HG03025 (cell line): ENCODE measurements at regions not wholly inside any gene's neighbourhood (a gene's known extent, or its start where the extent isn't known, plus 50 kb on each side); places are given as distances from the start of the nearest gene placed in this dataset.
"Not testable (repeated sequence)": the region's sequence is repeated elsewhere in the genome, so short reads cannot be mapped to it uniquely, and the experiment has no call there.

Experiments used
- ATAC-seq: cut with Tn5 transposase; IDR thresholded peaks from one replicate; pipeline ENCODE4 v1.9.1; 2021; ENCODE audit warnings: mild to moderate bottlenecking, moderate library complexity; ENCODE audit not compliant: unreplicated experiment, low FRiP score

GRCh38 chr2:163983911-163984310 is 248.1 kb upstream of the FIGN start:
- ATAC-seq: no peak

GRCh38 chr2:163982938-163983337 is 247.1 kb upstream of the FIGN start:
- no peak for ATAC-seq

- ATAC-seq: no peak
These were observed 239.0 kb upstream of the FIGN start for GRCh38 chr2:163974766-163975165.

GRCh38 chr2:163970058-163970813 is 234.4 kb upstream of the FIGN start:
- ATAC-seq: no peak

GRCh38 chr2:163964278-163964677 is 228.5 kb upstream of the FIGN start:
- not testable (repeated sequence) for ATAC-seq

GRCh38 chr2:163953390-163953907 is 217.6 kb upstream of the FIGN start:
- ATAC-seq: no peak

- no peak for ATAC-seq
These were observed 215.5 kb upstream of the FIGN start for GRCh38 chr2:163951312-163951711.

- ATAC-seq: no peak
These were observed 213.9 kb upstream of the FIGN start for GRCh38 chr2:163949693-163950092.

- ATAC-seq: no peak
These were observed 208.5 kb upstream of the FIGN start for GRCh38 chr2:163944347-163944737.

- no peak for ATAC-seq
These were observed 207.9 kb upstream of the FIGN start for GRCh38 chr2:163943403-163944346.

GRCh38 chr2:163934131-163934530 is 198.3 kb upstream of the FIGN start:
- ATAC-seq: no peak

- no peak for ATAC-seq
These were observed 183.9 kb upstream of the FIGN start for GRCh38 chr2:163919717-163920116.

GRCh38 chr2:163914486-163914885 is 178.7 kb upstream of the FIGN start:
- not testable (repeated sequence) for ATAC-seq

GRCh38 chr2:163913532-163913944 is 177.7 kb upstream of the FIGN start:
- ATAC-seq: not testable (repeated sequence)

GRCh38 chr2:163909411-163910080 is 173.7 kb upstream of the FIGN start:
- no peak for ATAC-seq

GRCh38 chr2:163906410-163906809 is 170.6 kb upstream of the FIGN start:
- no peak for ATAC-seq

- no peak for ATAC-seq
These were observed 162.0 kb upstream of the FIGN start for GRCh38 chr2:163897799-163898198.

GRCh38 chr2:163893444-163893843 is 157.6 kb upstream of the FIGN start:
- ATAC-seq: not testable (repeated sequence)

GRCh38 chr2:163888591-163888990 is 152.8 kb upstream of the FIGN start:
- no peak for ATAC-seq

- no peak for ATAC-seq
These were observed 151.4 kb upstream of the FIGN start for GRCh38 chr2:163887182-163887581.

- ATAC-seq: no peak
These were observed 148.6 kb upstream of the FIGN start for GRCh38 chr2:163884416-163884815.
